OCI-LY1 (cell line): ENCODE measurements at regions not wholly inside any gene's neighbourhood (a gene's known extent, or its start where the extent isn't known, plus 50 kb on each side); places are given as distances from the start of the nearest gene placed in this dataset.

ENCODE experiments used
- H2AFZ ChIP-seq: fragments of 200-600 bp; sonication (generic), shearing (Covaris generic); 2 replicates; pipeline ENCODE4 v1.6.0; 2014; ENCODE audit warnings: antibody characterized with exemption, mild to moderate bottlenecking, low read length
- H3F3A ChIP-seq: fragments of 200-600 bp; sonication (generic), shearing (Covaris generic); 2 replicates; pipeline ENCODE4 v1.6.0; 2014; ENCODE audit warnings: mild to moderate bottlenecking, antibody characterized with exemption, low read length, moderate library complexity; ENCODE audit not compliant: insufficient read depth
- H3K27ac ChIP-seq: fragments of 200-600 bp; sonication (generic); 2 replicates; pipeline ENCODE4 v1.5.1; 2014; ENCODE audit warnings: low read length, mixed run types, mild to moderate bottlenecking, low read depth; ENCODE audit not compliant: poor library complexity, severe bottlenecking
- H3K27me3 ChIP-seq: fragments of 200-600 bp; sonication (generic); 2 replicates; pipeline ENCODE4 v1.6.0; 2014; ENCODE audit warnings: antibody characterized with exemption, mild to moderate bottlenecking, low read length, moderate library complexity; ENCODE audit not compliant: insufficient read depth
- H3K36me3 ChIP-seq: fragments of 200-600 bp; sonication (generic); 2 replicates; pipeline ENCODE4 v1.6.1; 2014; ENCODE audit warnings: mild to moderate bottlenecking, antibody characterized with exemption, low read length, moderate library complexity, mixed read lengths; ENCODE audit not compliant: insufficient read depth
- H3K4me1 ChIP-seq: fragments of 200-600 bp; sonication (generic); 2 replicates; pipeline ENCODE4 v1.5.1; 2014; ENCODE audit warnings: mild to moderate bottlenecking, low read length, moderate library complexity; ENCODE audit not compliant: insufficient read depth, severe bottlenecking
- H3K4me2 ChIP-seq: fragments of 200-600 bp; sonication (generic), shearing (Covaris generic); 2 replicates; pipeline ENCODE4 v1.6.1; 2014; ENCODE audit warnings: low read length
- H3K4me3 ChIP-seq: fragments of 200-600 bp; sonication (generic); 2 replicates; pipeline ENCODE4 v1.5.1; 2014; ENCODE audit warnings: low read length, low read depth, mild to moderate bottlenecking, mixed read lengths; ENCODE audit not compliant: poor library complexity, severe bottlenecking
- H3K79me2 ChIP-seq: fragments of 200-600 bp; shearing (Covaris generic); 2 replicates; pipeline ENCODE4 v1.6.1; 2016; ENCODE audit warnings: mixed run types, low read length, mixed read lengths; ENCODE audit not compliant: insufficient read depth
- H3K9ac ChIP-seq: fragments of 200-600 bp; sonication (generic), shearing (Covaris generic); 2 replicates; pipeline ENCODE4 v1.6.1; 2014; ENCODE audit warnings: mild to moderate bottlenecking, low read length, mixed read lengths
- H3K9me2 ChIP-seq: fragments of 200-600 bp; sonication (generic), shearing (Covaris generic); 2 replicates; pipeline ENCODE4 v1.6.1; 2014; ENCODE audit warnings: low read depth, mild to moderate bottlenecking, low read length, mixed read lengths
- H3K9me3 ChIP-seq: fragments of 200-600 bp; shearing (Covaris generic); 2 replicates; pipeline ENCODE4 v1.6.1; 2014; ENCODE audit warnings: low read length, mixed read lengths
- H4K20me1 ChIP-seq: fragments of 200-600 bp; sonication (generic), shearing (Covaris generic); 2 replicates; pipeline ENCODE4 v1.6.0; 2016; ENCODE audit warnings: mild to moderate bottlenecking, low read length; ENCODE audit not compliant: insufficient read depth
- EZH2 ChIP-seq: fragments of 200-600 bp; sonication (generic), shearing (Covaris generic); IDR thresholded peaks from 2 replicates; pipeline ENCODE4 v1.8.0; 2017; ENCODE audit warnings: borderline replicate concordance, mixed run types, mild to moderate bottlenecking, antibody characterized with exemption, low read length, moderate library complexity, mixed read lengths
- TF ChIP-seq, protein P1 (sequence below): fragments of 200-600 bp; sonication (generic), shearing (Covaris generic); IDR thresholded peaks from 2 replicates; pipeline ENCODE4 v1.5.1; 2017; ENCODE audit warnings: mild to moderate bottlenecking, antibody characterized with exemption, low read length, moderate library complexity, mixed read lengths

DNA sequence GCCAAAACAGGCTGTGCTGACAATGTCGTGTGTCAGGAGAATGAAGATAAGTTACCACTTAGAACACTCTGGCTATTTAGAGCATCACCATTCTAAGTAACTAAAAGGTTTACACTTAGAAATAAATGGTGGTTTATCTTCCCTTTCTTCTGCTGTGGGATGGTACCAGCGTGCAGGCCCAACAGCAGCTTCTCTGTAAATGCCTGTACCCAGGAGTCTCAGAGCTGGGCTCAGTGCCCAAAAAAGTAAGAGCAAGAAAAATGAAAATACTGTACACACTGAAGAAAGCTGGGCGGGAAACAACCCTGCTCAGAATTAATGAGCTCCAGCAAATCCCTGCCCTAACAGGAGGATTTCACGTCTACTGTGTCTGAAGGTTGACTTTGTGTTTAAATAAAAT, 206.5 kb downstream of the MFSD1 start:
- Histone ChIP-seq H3F3A (no peaks in the 10 kb centered on the region), H3K4me2 (no peak overlapping the region), H3K9ac (no peak overlapping the region), H3K9me2 (no peaks in the 10 kb centered on the region), H3K4me1 (no peaks in the 10 kb centered on the region), H3K27ac (no peak overlapping the region), H3K36me3 (no peaks in the 10 kb centered on the region), H3K4me3 (no peak overlapping the region), H3K27me3 (no peaks in the 10 kb centered on the region), H3K9me3 (no peaks in the 10 kb centered on the region), H4K20me1 (no peaks in the 10 kb centered on the region), H2AFZ (no peak overlapping the region), H3K79me2 (no peaks in the 10 kb centered on the region)
- TF ChIP-seq EZH2, result no peak
- TF ChIP-seq, protein P1, sequence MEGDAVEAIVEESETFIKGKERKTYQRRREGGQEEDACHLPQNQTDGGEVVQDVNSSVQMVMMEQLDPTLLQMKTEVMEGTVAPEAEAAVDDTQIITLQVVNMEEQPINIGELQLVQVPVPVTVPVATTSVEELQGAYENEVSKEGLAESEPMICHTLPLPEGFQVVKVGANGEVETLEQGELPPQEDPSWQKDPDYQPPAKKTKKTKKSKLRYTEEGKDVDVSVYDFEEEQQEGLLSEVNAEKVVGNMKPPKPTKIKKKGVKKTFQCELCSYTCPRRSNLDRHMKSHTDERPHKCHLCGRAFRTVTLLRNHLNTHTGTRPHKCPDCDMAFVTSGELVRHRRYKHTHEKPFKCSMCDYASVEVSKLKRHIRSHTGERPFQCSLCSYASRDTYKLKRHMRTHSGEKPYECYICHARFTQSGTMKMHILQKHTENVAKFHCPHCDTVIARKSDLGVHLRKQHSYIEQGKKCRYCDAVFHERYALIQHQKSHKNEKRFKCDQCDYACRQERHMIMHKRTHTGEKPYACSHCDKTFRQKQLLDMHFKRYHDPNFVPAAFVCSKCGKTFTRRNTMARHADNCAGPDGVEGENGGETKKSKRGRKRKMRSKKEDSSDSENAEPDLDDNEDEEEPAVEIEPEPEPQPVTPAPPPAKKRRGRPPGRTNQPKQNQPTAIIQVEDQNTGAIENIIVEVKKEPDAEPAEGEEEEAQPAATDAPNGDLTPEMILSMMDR, result no peak

DNA sequence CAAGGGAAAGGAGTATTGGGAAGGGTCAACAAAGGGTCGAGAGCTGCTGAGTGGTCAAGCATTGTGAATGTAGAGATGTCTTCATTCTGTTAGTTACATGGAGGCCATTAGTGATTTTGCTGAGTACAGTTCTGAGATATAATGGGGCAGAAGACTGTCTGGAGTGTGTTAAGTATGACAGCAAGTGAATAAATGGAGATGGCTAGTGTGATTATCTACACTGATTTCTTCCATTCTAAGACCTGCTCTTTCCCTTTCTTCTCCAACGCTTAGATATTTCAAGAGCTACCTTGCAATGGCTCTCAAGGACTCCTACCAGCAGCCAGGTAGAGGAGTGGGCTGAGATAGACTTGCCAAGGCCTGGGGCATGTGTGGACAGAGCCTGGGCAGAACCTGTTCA, 216.5 kb downstream of the MFSD1 start:
- Histone ChIP-seq H4K20me1 (no peaks in the 10 kb centered on the region), H3K9ac (no peak overlapping the region), H3K27me3 (no peaks in the 10 kb centered on the region), H3K36me3 (no peaks in the 10 kb centered on the region), H3F3A (no peaks in the 10 kb centered on the region), H3K4me1 (no peaks in the 10 kb centered on the region), H3K9me2 (no peaks in the 10 kb centered on the region), H2AFZ (no peak overlapping the region), H3K27ac (no peak overlapping the region), H3K4me2 (no peak overlapping the region), H3K4me3 (no peak overlapping the region), H3K9me3 (no peaks in the 10 kb centered on the region), H3K79me2 (no peaks in the 10 kb centered on the region)
- TF ChIP-seq, protein P1, result no peak
- no peak for TF ChIP-seq EZH2

- Histone ChIP-seq H2AFZ (no peak overlapping the region), H3K79me2 (no peaks in the 10 kb centered on the region), H3F3A (no peaks in the 10 kb centered on the region), H3K9ac (no peak overlapping the region), H4K20me1 (no peaks in the 10 kb centered on the region), H3K4me1 (no peaks in the 10 kb centered on the region), H3K4me2 (no peak overlapping the region), H3K27ac (no peak overlapping the region), H3K4me3 (no peak overlapping the region), H3K36me3 (no peaks in the 10 kb centered on the region), H3K27me3 (no peaks in the 10 kb centered on the region), H3K9me3 (no peaks in the 10 kb centered on the region), H3K9me2 (no peaks in the 10 kb centered on the region)
- TF ChIP-seq, protein P1, result no peak
- no peak for TF ChIP-seq EZH2
Observed at GRCh38 chr3:159025733-159026132, 223.9 kb downstream of the MFSD1 start.
